Liver (tissue), 8 donors: ENCODE measurements at regions not wholly inside any gene's neighbourhood (a gene's known extent, or its start where the extent isn't known, plus 50 kb on each side); places are given as distances from the start of the nearest gene placed in this dataset.

Source experiments
- DNase-seq: peaks from one replicate; pipeline ENCODE4 v3.0.0-alpha.2; 2017; ENCODE audit warnings: low spot score
- H3K27ac ChIP-seq, 2 donors: one replicate each; pipeline ENCODE4 v1.7.0; 2013; ENCODE audit warnings: inconsistent platforms in 2 of 2, low read length in 2 of 2, control low read depth in 1 of 2, low read depth in 1 of 2, mild to moderate bottlenecking in 1 of 2
- H3K27me3 ChIP-seq, 4 donors: one replicate each; pipeline versions ENCODE4 v1.6.1 to v1.7.0; 2013; ENCODE audit warnings: low read length in 3 of 4, inconsistent platforms in 1 of 4, mild to moderate bottlenecking in 1 of 4, moderate library complexity in 1 of 4; ENCODE audit not compliant: control insufficient read depth in 4 of 4, insufficient read depth in 4 of 4
- H3K36me3 ChIP-seq, 4 donors: one replicate each; pipeline versions ENCODE4 v1.6.1 to v1.7.0; 2013; ENCODE audit warnings: low read length in 3 of 4, mild to moderate bottlenecking in 3 of 4, low read depth in 1 of 4, moderate library complexity in 1 of 4; ENCODE audit not compliant: control insufficient read depth in 4 of 4, insufficient read depth in 3 of 4
- H3K4me1 ChIP-seq, 4 donors: one replicate each; pipeline versions ENCODE4 v1.6.1 to v1.7.0; 2013; ENCODE audit warnings: low read length in 3 of 4, mild to moderate bottlenecking in 3 of 4, moderate library complexity in 1 of 4; ENCODE audit not compliant: control insufficient read depth in 4 of 4, insufficient read depth in 4 of 4
- H3K4me3 ChIP-seq, 3 donors: one replicate each; pipeline versions ENCODE4 v1.6.1 to v1.7.0; 2013; ENCODE audit warnings: low read length in 3 of 3, control low read depth in 1 of 3, low read depth in 1 of 3, mild to moderate bottlenecking in 1 of 3
- H3K9ac ChIP-seq, 2 donors: one replicate each; pipeline ENCODE4 v1.7.0; 2013; ENCODE audit warnings: low read length in 2 of 2, mild to moderate bottlenecking in 2 of 2, moderate library complexity in 2 of 2, control low read depth in 1 of 2, low read depth in 1 of 2
- H3K9me3 ChIP-seq, 4 donors: one replicate each; pipeline versions ENCODE4 v1.6.1 to v1.7.0; 2013; ENCODE audit warnings: low read length in 3 of 4; ENCODE audit not compliant: control insufficient read depth in 4 of 4
- EGR1 ChIP-seq, 2 donors: IDR thresholded peaks; 2 replicates each; pipeline ENCODE4 v1.6.1; 2016 to 2018; ENCODE audit warnings: antibody characterized with exemption in 2 of 2, low read depth in 2 of 2
- FOXA1 ChIP-seq: IDR thresholded peaks from 2 replicates; pipeline ENCODE4 v1.6.1; 2016; ENCODE audit warnings: antibody characterized with exemption
- FOXA2 ChIP-seq: IDR thresholded peaks from 2 replicates; pipeline ENCODE4 v1.6.1; 2016; ENCODE audit warnings: antibody characterized with exemption
- GABPA ChIP-seq, 2 donors: IDR thresholded peaks in 1 of 2; conservative IDR thresholded peaks in 1 of 2; 2 replicates each; pipeline ENCODE4 v1.6.1; 2016; ENCODE audit warnings: antibody characterized with exemption in 2 of 2, mild to moderate bottlenecking in 1 of 2, moderate library complexity in 1 of 2
- HNF4A ChIP-seq, 2 donors: conservative IDR thresholded peaks; 2 replicates each; pipeline ENCODE4 v1.6.1; 2016; ENCODE audit warnings: antibody characterized with exemption in 2 of 2, mild to moderate bottlenecking in 2 of 2
- NR2F2 ChIP-seq: IDR thresholded peaks from 2 replicates; pipeline ENCODE4 v1.6.1; 2016; ENCODE audit warnings: antibody characterized with exemption
- RAD21 ChIP-seq, 2 donors: IDR thresholded peaks; 2 replicates each; pipeline ENCODE4 v1.6.1; 2016; ENCODE audit warnings: antibody characterized with exemption in 2 of 2, mild to moderate bottlenecking in 2 of 2
- RXRA ChIP-seq, 2 donors: IDR thresholded peaks; 2 replicates each; pipeline ENCODE4 v1.6.1; 2017 to 2018; ENCODE audit warnings: antibody characterized with exemption in 2 of 2, mild to moderate bottlenecking in 1 of 2
- TAF1 ChIP-seq: conservative IDR thresholded peaks from 2 replicates; pipeline ENCODE4 v1.6.1; 2016; ENCODE audit warnings: antibody characterized with exemption, mild to moderate bottlenecking
- YY1 ChIP-seq: IDR thresholded peaks from 2 replicates; pipeline ENCODE4 v1.6.1; 2016; ENCODE audit warnings: antibody characterized with exemption, mild to moderate bottlenecking
- WGBS: extraction: QIAGEN DNeasy Blood & Tissue Kit; methylation state at CpG from one replicate; pipeline ENCODE4 v1.1.7; 2013; 5-methylcytosine and 5-hydroxymethylcytosine counted together
- TF ChIP-seq, protein P1 (sequence below): fragments of 150-350 bp; IDR thresholded peaks from 2 replicates; pipeline ENCODE4 v1.5.1; 2017; ENCODE audit warnings: improper control_type of control experiment, low read depth, low read length; ENCODE audit not compliant: missing input control
- TF ChIP-seq, protein P2 (sequence below): IDR thresholded peaks from 2 replicates; pipeline ENCODE4 v1.6.1; 2016; ENCODE audit warnings: antibody characterized with exemption
- TF ChIP-seq, protein P3 (sequence below): IDR thresholded peaks from 2 replicates; pipeline ENCODE4 v1.6.1; 2016; ENCODE audit warnings: antibody characterized with exemption
- TF ChIP-seq, protein P4 (sequence below): IDR thresholded peaks from 2 replicates; pipeline ENCODE4 v1.6.1; 2016; ENCODE audit warnings: antibody characterized with exemption
- donor health status: healthy.
- donor health status: healthy.
- donor health status: healthy.
- donor health status: healthy.
- donor health status: healthy.

DNA sequence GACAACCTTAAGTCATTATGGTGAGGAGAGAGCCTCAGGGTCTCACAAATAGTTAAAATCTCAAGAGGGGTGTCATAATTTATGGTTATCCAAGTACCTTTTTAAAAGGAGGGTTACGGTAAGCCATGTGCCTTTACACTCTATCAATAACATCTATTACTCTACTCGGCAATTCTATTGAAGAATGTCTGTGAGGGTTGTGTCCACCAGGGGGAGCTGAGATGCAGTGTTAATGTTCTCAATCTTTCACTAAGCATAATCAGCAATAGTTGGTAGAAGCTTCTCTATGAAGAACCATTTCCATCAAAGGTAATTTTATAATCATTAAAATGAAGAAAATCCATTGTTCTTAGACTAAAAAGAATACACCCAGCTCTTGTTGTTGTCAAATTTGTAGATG is 457.4 kb downstream of the CENPC start:
- peak; percentile 77 to 86 for TF ChIP-seq RAD21 (IDR thresholded peaks at IDR 0.05)
- TF ChIP-seq, protein P1, sequence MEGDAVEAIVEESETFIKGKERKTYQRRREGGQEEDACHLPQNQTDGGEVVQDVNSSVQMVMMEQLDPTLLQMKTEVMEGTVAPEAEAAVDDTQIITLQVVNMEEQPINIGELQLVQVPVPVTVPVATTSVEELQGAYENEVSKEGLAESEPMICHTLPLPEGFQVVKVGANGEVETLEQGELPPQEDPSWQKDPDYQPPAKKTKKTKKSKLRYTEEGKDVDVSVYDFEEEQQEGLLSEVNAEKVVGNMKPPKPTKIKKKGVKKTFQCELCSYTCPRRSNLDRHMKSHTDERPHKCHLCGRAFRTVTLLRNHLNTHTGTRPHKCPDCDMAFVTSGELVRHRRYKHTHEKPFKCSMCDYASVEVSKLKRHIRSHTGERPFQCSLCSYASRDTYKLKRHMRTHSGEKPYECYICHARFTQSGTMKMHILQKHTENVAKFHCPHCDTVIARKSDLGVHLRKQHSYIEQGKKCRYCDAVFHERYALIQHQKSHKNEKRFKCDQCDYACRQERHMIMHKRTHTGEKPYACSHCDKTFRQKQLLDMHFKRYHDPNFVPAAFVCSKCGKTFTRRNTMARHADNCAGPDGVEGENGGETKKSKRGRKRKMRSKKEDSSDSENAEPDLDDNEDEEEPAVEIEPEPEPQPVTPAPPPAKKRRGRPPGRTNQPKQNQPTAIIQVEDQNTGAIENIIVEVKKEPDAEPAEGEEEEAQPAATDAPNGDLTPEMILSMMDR = peak; percentile 74
- TF ChIP-seq GABPA (IDR thresholded peaks at IDR 0.05 in 1 of 2, conservative IDR thresholded peaks at IDR 0.05 in 1 of 2) = no peak
- no peaks in the 10 kb centered on the region for H3K9me3 ChIP-seq
- no peaks in the 10 kb centered on the region for H3K36me3 ChIP-seq
- no peak overlapping the region for H3K4me3 ChIP-seq
- H3K4me1 ChIP-seq = peaks cover 0 to 2% (median 0%) of the 10 kb centered on the region in 4 donors
- no peak overlapping the region for H3K27ac ChIP-seq
- no peaks in the 10 kb centered on the region for H3K27me3 ChIP-seq
- WGBS = 23% methylated on average over 2 of the region's 2 CpGs
- H3K9ac ChIP-seq = no peak overlapping the region
- DNase-seq = peak; percentile 61

DNA sequence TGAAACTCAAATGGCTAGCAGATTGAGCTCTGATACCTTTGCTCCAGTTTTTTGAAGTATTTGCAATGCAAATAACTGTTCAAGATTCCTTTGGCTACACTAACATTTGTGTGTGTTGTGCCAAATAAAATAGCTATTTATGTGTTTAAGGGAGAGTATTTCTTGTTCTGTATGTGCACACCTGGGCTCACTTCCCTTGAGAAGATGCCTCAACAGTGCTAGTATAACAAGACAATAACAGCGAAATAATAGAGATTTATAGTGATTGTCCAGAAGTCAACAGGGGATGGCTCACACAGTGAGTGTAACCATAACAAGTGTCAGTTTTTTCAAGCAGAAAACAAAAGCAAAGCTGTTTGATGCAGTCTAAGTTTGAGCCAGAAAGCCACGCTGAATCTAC is 460.5 kb downstream of the CENPC start:
- H3K27ac ChIP-seq = no peak overlapping the region
- H3K4me3 ChIP-seq = no peak overlapping the region
- no peak for DNase-seq
- WGBS = 80% methylated on average over 2 of the region's 2 CpGs
- TF ChIP-seq FOXA2 (no peak), FOXA1 (no peak)
- H3K36me3 ChIP-seq = no peaks in the 10 kb centered on the region
- no peak overlapping the region for H3K9ac ChIP-seq
- no peaks in the 10 kb centered on the region for H3K27me3 ChIP-seq
- H3K4me1 ChIP-seq = no peaks in the 10 kb centered on the region
- H3K9me3 ChIP-seq = no peaks in the 10 kb centered on the region

GRCh38 chr4:67083496-67083895 is 461.8 kb downstream of the CENPC start:
- Histone ChIP-seq H3K36me3 (no peaks in the 10 kb centered on the region), H3K4me3 (no peak overlapping the region), H3K9me3 (no peaks in the 10 kb centered on the region), H3K27me3 (no peaks in the 10 kb centered on the region), H3K27ac (no peak overlapping the region), H3K9ac (no peak overlapping the region), H3K4me1 (no peaks in the 10 kb centered on the region)
- TF ChIP-seq FOXA1 (no peak), NR2F2 (no peak), RXRA (IDR thresholded peaks at IDR 0.05) (no peak), TAF1 (no peak), GABPA (IDR thresholded peaks at IDR 0.05 in 1 of 2, conservative IDR thresholded peaks at IDR 0.05 in 1 of 2) (no peak), HNF4A (conservative IDR thresholded peaks at IDR 0.05) (no peak), RAD21 (IDR thresholded peaks at IDR 0.05) (no peak), EGR1 (IDR thresholded peaks at IDR 0.05; ENCODE audit: low read depth in 2 of 2) (no peak), YY1 (no peak)
- TF ChIP-seq, protein P1 = no peak
- TF ChIP-seq, protein P2, sequence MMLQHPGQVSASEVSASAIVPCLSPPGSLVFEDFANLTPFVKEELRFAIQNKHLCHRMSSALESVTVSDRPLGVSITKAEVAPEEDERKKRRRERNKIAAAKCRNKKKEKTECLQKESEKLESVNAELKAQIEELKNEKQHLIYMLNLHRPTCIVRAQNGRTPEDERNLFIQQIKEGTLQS = no peak
- TF ChIP-seq, protein P3, sequence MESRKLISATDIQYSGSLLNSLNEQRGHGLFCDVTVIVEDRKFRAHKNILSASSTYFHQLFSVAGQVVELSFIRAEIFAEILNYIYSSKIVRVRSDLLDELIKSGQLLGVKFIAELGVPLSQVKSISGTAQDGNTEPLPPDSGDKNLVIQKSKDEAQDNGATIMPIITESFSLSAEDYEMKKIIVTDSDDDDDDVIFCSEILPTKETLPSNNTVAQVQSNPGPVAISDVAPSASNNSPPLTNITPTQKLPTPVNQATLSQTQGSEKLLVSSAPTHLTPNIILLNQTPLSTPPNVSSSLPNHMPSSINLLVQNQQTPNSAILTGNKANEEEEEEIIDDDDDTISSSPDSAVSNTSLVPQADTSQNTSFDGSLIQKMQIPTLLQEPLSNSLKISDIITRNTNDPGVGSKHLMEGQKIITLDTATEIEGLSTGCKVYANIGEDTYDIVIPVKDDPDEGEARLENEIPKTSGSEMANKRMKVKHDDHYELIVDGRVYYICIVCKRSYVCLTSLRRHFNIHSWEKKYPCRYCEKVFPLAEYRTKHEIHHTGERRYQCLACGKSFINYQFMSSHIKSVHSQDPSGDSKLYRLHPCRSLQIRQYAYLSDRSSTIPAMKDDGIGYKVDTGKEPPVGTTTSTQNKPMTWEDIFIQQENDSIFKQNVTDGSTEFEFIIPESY = no peak
- TF ChIP-seq, protein P4, sequence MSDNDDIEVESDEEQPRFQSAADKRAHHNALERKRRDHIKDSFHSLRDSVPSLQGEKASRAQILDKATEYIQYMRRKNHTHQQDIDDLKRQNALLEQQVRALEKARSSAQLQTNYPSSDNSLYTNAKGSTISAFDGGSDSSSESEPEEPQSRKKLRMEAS = no peak
- WGBS = 77% methylated on average over 5 of the region's 5 CpGs
- DNase-seq = no peak
